ENCODE measurements at regions not wholly inside any gene's neighbourhood (a gene's known extent, or its start where the extent isn't known, plus 50 kb on each side); places are given as distances from the start of the nearest gene placed in this dataset.

GRCh38 chr12:28027947-28028724 is 55.6 kb upstream of the PTHLH start:
- TF ChIP-seq POLR2A (IDR thresholded peaks at IDR 0.05) (no peak), EP300 (IDR thresholded peaks at IDR 0.05) (no peak)
- TF ChIP-seq, protein P1, sequence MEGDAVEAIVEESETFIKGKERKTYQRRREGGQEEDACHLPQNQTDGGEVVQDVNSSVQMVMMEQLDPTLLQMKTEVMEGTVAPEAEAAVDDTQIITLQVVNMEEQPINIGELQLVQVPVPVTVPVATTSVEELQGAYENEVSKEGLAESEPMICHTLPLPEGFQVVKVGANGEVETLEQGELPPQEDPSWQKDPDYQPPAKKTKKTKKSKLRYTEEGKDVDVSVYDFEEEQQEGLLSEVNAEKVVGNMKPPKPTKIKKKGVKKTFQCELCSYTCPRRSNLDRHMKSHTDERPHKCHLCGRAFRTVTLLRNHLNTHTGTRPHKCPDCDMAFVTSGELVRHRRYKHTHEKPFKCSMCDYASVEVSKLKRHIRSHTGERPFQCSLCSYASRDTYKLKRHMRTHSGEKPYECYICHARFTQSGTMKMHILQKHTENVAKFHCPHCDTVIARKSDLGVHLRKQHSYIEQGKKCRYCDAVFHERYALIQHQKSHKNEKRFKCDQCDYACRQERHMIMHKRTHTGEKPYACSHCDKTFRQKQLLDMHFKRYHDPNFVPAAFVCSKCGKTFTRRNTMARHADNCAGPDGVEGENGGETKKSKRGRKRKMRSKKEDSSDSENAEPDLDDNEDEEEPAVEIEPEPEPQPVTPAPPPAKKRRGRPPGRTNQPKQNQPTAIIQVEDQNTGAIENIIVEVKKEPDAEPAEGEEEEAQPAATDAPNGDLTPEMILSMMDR (IDR thresholded peaks at IDR 0.05) = no peak

Measured in upper lobe of left lung (tissue), 4 donors.